WTC11 (cell line): ENCODE measurements at regions not wholly inside any gene's neighbourhood (a gene's known extent, or its start where the extent isn't known, plus 50 kb on each side); places are given as distances from the start of the nearest gene placed in this dataset.

Experiments
- ATAC-seq: fragments of 200-7000 bp; cut with Tn5 transposase; 2 replicates; pipeline ENCODE4 v1.10.0; 2021; ENCODE audit warnings: mild to moderate bottlenecking, moderate library complexity
- CTCF ChIA-PET: fragments of 300-600 bp; sonication (Branson Sonifier 250); formaldehyde crosslinking; loops from one replicate; lab custom pipeline; 2021; ENCODE audit warnings: antibody characterized with exemption; lab: Charles Lee
- POLR2A ChIA-PET: fragments of 350-600 bp; sonication (Branson Sonifier 250); formaldehyde crosslinking; loops from one replicate; lab custom pipeline; 2021; ENCODE audit warnings: antibody characterized with exemption; lab: Charles Lee
- DNase-seq: peaks from one replicate; pipeline ENCODE4 v3.0.0; 2021; ENCODE audit warnings: low spot score
- H3K27ac Mint-ChIP-seq: 2 replicates; pipeline ENCODE4 v1.8.0; 2021; ENCODE audit warnings: mixed read lengths
- H3K27me3 Mint-ChIP-seq: 2 replicates; pipeline ENCODE4 v1.8.0; 2021; ENCODE audit warnings: low read depth, mild to moderate bottlenecking, moderate library complexity, mixed read lengths
- H3K36me3 Mint-ChIP-seq: 2 replicates; pipeline ENCODE4 v1.8.0; 2021; ENCODE audit warnings: mixed read lengths
- H3K4me1 Mint-ChIP-seq: 2 replicates; pipeline ENCODE4 v1.8.0; 2022; ENCODE audit warnings: mixed read lengths
- H3K4me3 Mint-ChIP-seq: 2 replicates; pipeline ENCODE4 v1.8.0; 2021; ENCODE audit warnings: mild to moderate bottlenecking, moderate library complexity, mixed read lengths
- H3K9me3 Mint-ChIP-seq: 2 replicates; pipeline ENCODE4 v1.8.0; 2021; ENCODE audit warnings: mixed read lengths
- FOXJ3 ChIP-seq: sonication (generic); formaldehyde crosslinking; IDR thresholded peaks from 2 replicates; pipeline ENCODE4 v1.9.0; 2021; ENCODE audit warnings: missing genetic modification reagents, mild to moderate bottlenecking, borderline replicate concordance
- NFYB ChIP-seq: sonication (generic); formaldehyde crosslinking; conservative IDR thresholded peaks from 2 replicates; pipeline ENCODE4 v1.8.0; 2022; ENCODE audit warnings: low read depth, missing genetic modification reagents
- NR1H2 ChIP-seq: sonication (generic); formaldehyde crosslinking; IDR thresholded peaks from 2 replicates; pipeline ENCODE4 v1.9.0; 2021; ENCODE audit warnings: mild to moderate bottlenecking, moderate library complexity, missing genetic modification reagents
- OVOL2 ChIP-seq: fragments of 250-450 bp; sonication (Bioruptor Pico); IDR thresholded peaks from 2 replicates; pipeline ENCODE4 v1.9.0; 2021; ENCODE audit warnings: mild to moderate bottlenecking, borderline replicate concordance
- ZNF671 ChIP-seq: fragments of 250-450 bp; sonication (Bioruptor Pico); IDR thresholded peaks from 2 replicates; pipeline ENCODE4 v1.8.0; 2021; ENCODE audit warnings: mild to moderate bottlenecking
- TF ChIP-seq, protein P1 (sequence below): sonication (generic); formaldehyde crosslinking; IDR thresholded peaks from 2 replicates; pipeline ENCODE4 v1.8.1; 2023; ENCODE audit warnings: mild to moderate bottlenecking, missing genetic modification reagents
- TF ChIP-seq, protein P2 (sequence below): sonication (generic); formaldehyde crosslinking; IDR thresholded peaks from 2 replicates; pipeline ENCODE4 v1.8.1; 2022; ENCODE audit warnings: mild to moderate bottlenecking, moderate library complexity, missing genetic modification reagents
- TF ChIP-seq, protein P3 (sequence below): fragments of 250-450 bp; sonication (Bioruptor Pico); IDR thresholded peaks from 2 replicates; pipeline ENCODE4 v1.9.0; 2021; ENCODE audit warnings: mild to moderate bottlenecking
- TF ChIP-seq, protein P4 (sequence below): sonication (generic); formaldehyde crosslinking; conservative IDR thresholded peaks from 2 replicates; pipeline ENCODE4 v1.8.1; 2023; ENCODE audit warnings: mild to moderate bottlenecking, low read depth, missing genetic modification reagents, moderate library complexity
- TF ChIP-seq, protein P5 (sequence below): fragments of 250-450 bp; sonication (Bioruptor Pico); IDR thresholded peaks from 2 replicates; pipeline ENCODE4 v1.9.0; 2021; ENCODE audit warnings: moderate library complexity, mild to moderate bottlenecking, inconsistent platforms, borderline replicate concordance
- TF ChIP-seq, protein P6 (sequence below): fragments of 250-450 bp; sonication (Bioruptor Pico); IDR thresholded peaks from 2 replicates; pipeline ENCODE4 v1.9.0; 2021; ENCODE audit warnings: mild to moderate bottlenecking, borderline replicate concordance
- TF ChIP-seq, protein P7 (sequence below): sonication (generic); formaldehyde crosslinking; IDR thresholded peaks from 2 replicates; pipeline ENCODE4 v1.8.0; 2023; ENCODE audit warnings: missing genetic modification reagents

DNA sequence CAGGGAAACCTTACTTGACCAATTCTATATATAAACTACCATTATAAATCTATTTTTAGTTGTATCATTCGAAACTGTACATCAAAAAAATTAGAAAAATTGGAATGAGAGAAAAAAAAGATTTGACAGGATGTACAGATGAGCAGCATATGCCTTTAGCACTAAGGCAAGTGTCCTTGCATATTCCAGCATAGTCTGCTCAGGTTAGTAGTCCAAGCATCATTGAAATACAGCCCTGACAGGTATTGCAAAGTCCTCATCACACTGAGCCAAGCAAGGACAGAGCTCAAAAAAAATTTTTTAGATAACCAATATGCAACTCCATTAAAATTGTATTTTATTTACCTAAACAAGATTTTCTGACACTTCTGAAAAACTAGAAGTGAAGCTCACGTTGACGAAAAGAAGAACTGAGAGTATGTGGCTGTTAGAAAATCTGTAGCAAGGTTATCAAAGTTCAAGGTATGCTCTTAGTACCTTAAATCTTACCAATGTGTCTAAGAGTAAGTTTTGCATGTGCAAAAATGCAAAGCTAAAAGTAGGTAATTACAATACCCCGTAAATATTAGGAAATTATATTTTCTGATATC, 465.6 kb upstream of the ADGRL4 start:
- CTCF ChIA-PET: no interaction called here
- 0 out of 2 replicates have a peak, but pooled peaks cover 3% of the 10 kb centered on the region for H3K9me3 Mint-ChIP-seq

DNA sequence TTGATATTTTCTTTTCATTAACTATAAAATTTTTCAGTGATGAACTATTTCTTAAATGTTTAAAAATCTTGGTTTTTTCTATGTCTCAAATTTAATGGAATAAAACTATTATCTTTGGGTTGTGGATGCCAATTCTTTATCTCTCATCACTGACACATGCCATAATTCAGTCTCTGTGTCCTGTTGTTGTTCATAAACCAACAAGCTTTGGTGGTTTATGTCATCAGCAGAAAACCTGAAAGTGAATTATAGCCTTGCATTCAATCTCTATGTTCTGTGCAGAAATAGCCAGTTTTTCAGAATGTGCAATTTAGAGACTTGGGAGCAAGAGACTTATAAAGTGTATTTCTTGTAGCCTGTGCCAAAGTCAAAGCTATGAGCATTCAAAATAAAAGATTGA, 462.6 kb upstream of the ADGRL4 start:
- Mint-ChIP-seq H3K27me3 (no peaks in the 10 kb centered on the region; the same call in 1 of the 2 replicates), H3K27ac (no peak overlapping the region), H3K9me3 (peaks cover 30% of the 10 kb centered on the region), H3K4me1 (peaks cover 6% of the 10 kb centered on the region), H3K36me3 (peaks cover 34% of the 10 kb centered on the region), H3K4me3 (no peak overlapping the region)
- DNase-seq (no peak), ATAC-seq (no peak)
- POLR2A ChIA-PET: no interaction called here
- TF ChIP-seq, protein P1, sequence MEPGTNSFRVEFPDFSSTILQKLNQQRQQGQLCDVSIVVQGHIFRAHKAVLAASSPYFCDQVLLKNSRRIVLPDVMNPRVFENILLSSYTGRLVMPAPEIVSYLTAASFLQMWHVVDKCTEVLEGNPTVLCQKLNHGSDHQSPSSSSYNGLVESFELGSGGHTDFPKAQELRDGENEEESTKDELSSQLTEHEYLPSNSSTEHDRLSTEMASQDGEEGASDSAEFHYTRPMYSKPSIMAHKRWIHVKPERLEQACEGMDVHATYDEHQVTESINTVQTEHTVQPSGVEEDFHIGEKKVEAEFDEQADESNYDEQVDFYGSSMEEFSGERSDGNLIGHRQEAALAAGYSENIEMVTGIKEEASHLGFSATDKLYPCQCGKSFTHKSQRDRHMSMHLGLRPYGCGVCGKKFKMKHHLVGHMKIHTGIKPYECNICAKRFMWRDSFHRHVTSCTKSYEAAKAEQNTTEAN (CRISPR knock-in tag): no peak
- TF ChIP-seq FOXJ3 (CRISPR knock-in tag) (no peak), NFYB (no peak)
- TF ChIP-seq, protein P2, sequence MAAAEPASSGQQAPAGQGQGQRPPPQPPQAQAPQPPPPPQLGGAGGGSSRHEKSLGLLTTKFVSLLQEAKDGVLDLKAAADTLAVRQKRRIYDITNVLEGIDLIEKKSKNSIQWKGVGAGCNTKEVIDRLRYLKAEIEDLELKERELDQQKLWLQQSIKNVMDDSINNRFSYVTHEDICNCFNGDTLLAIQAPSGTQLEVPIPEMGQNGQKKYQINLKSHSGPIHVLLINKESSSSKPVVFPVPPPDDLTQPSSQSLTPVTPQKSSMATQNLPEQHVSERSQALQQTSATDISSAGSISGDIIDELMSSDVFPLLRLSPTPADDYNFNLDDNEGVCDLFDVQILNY (CRISPR knock-in tag): no peak
- CTCF ChIA-PET: no interaction called here

More for the DNA sequence above, 465.6 kb upstream of the ADGRL4 start:
- Mint-ChIP-seq H3K4me1 (peaks cover 14% of the 10 kb centered on the region), H3K27ac (no peak overlapping the region), H3K4me3 (no peak overlapping the region), H3K27me3 (no peaks in the 10 kb centered on the region), H3K36me3 (peaks cover 8% of the 10 kb centered on the region)
- no peak for ATAC-seq
- TF ChIP-seq, protein P3, sequence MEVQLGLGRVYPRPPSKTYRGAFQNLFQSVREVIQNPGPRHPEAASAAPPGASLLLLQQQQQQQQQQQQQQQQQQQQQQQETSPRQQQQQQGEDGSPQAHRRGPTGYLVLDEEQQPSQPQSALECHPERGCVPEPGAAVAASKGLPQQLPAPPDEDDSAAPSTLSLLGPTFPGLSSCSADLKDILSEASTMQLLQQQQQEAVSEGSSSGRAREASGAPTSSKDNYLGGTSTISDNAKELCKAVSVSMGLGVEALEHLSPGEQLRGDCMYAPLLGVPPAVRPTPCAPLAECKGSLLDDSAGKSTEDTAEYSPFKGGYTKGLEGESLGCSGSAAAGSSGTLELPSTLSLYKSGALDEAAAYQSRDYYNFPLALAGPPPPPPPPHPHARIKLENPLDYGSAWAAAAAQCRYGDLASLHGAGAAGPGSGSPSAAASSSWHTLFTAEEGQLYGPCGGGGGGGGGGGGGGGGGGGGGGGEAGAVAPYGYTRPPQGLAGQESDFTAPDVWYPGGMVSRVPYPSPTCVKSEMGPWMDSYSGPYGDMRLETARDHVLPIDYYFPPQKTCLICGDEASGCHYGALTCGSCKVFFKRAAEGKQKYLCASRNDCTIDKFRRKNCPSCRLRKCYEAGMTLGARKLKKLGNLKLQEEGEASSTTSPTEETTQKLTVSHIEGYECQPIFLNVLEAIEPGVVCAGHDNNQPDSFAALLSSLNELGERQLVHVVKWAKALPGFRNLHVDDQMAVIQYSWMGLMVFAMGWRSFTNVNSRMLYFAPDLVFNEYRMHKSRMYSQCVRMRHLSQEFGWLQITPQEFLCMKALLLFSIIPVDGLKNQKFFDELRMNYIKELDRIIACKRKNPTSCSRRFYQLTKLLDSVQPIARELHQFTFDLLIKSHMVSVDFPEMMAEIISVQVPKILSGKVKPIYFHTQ (CRISPR knock-in tag): no peak
- TF ChIP-seq, protein P4, sequence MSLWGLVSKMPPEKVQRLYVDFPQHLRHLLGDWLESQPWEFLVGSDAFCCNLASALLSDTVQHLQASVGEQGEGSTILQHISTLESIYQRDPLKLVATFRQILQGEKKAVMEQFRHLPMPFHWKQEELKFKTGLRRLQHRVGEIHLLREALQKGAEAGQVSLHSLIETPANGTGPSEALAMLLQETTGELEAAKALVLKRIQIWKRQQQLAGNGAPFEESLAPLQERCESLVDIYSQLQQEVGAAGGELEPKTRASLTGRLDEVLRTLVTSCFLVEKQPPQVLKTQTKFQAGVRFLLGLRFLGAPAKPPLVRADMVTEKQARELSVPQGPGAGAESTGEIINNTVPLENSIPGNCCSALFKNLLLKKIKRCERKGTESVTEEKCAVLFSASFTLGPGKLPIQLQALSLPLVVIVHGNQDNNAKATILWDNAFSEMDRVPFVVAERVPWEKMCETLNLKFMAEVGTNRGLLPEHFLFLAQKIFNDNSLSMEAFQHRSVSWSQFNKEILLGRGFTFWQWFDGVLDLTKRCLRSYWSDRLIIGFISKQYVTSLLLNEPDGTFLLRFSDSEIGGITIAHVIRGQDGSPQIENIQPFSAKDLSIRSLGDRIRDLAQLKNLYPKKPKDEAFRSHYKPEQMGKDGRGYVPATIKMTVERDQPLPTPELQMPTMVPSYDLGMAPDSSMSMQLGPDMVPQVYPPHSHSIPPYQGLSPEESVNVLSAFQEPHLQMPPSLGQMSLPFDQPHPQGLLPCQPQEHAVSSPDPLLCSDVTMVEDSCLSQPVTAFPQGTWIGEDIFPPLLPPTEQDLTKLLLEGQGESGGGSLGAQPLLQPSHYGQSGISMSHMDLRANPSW (CRISPR knock-in tag): no peak
- TF ChIP-seq OVOL2 (no peak), ZNF671 (no peak), NR1H2 (CRISPR knock-in tag) (no peak)
- TF ChIP-seq, protein P5, sequence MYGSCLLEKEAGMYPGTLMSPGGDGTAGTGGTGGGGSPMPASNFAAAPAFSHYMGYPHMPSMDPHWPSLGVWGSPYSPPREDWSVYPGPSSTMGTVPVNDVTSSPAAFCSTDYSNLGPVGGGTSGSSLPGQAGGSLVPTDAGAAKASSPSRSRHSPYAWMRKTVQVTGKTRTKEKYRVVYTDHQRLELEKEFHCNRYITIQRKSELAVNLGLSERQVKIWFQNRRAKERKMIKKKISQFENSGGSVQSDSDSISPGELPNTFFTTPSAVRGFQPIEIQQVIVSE (CRISPR knock-in tag): no peak
- TF ChIP-seq, protein P6, sequence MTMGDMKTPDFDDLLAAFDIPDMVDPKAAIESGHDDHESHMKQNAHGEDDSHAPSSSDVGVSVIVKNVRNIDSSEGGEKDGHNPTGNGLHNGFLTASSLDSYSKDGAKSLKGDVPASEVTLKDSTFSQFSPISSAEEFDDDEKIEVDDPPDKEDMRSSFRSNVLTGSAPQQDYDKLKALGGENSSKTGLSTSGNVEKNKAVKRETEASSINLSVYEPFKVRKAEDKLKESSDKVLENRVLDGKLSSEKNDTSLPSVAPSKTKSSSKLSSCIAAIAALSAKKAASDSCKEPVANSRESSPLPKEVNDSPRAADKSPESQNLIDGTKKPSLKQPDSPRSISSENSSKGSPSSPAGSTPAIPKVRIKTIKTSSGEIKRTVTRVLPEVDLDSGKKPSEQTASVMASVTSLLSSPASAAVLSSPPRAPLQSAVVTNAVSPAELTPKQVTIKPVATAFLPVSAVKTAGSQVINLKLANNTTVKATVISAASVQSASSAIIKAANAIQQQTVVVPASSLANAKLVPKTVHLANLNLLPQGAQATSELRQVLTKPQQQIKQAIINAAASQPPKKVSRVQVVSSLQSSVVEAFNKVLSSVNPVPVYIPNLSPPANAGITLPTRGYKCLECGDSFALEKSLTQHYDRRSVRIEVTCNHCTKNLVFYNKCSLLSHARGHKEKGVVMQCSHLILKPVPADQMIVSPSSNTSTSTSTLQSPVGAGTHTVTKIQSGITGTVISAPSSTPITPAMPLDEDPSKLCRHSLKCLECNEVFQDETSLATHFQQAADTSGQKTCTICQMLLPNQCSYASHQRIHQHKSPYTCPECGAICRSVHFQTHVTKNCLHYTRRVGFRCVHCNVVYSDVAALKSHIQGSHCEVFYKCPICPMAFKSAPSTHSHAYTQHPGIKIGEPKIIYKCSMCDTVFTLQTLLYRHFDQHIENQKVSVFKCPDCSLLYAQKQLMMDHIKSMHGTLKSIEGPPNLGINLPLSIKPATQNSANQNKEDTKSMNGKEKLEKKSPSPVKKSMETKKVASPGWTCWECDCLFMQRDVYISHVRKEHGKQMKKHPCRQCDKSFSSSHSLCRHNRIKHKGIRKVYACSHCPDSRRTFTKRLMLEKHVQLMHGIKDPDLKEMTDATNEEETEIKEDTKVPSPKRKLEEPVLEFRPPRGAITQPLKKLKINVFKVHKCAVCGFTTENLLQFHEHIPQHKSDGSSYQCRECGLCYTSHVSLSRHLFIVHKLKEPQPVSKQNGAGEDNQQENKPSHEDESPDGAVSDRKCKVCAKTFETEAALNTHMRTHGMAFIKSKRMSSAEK (CRISPR knock-in tag): no peak
- TF ChIP-seq, protein P7, sequence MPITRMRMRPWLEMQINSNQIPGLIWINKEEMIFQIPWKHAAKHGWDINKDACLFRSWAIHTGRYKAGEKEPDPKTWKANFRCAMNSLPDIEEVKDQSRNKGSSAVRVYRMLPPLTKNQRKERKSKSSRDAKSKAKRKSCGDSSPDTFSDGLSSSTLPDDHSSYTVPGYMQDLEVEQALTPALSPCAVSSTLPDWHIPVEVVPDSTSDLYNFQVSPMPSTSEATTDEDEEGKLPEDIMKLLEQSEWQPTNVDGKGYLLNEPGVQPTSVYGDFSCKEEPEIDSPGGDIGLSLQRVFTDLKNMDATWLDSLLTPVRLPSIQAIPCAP (CRISPR knock-in tag): no peak
- POLR2A ChIA-PET: no interaction called here
- no peak for DNase-seq
